ENCODE measurements at regions not wholly inside any gene's neighbourhood (a gene's known extent, or its start where the extent isn't known, plus 50 kb on each side); places are given as distances from the start of the nearest gene placed in this dataset.
"Not testable (repeated sequence)": the region's sequence is repeated elsewhere in the genome, so short reads cannot be mapped to it uniquely, and the experiment has no call there.

DNA sequence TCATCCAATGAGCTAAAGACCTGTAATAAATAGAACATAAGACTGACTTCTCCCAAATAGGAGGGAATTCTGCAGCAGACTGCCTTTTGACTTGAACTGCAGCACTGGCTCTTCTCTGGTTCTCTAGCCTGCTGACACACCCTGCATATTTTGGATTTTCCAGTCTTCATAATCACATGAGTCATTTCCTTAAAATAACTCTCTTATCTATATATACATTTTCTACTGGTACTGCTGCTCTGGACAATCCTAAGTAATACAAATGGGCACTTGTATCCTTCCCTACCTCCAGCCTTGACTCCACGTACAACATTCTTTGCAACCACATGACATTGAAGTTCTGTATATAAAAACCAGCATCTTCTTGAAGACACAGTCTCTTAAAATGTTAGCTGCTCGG, 429.4 kb upstream of the TMPRSS15 start:
- no peak for DNase-seq

DNA sequence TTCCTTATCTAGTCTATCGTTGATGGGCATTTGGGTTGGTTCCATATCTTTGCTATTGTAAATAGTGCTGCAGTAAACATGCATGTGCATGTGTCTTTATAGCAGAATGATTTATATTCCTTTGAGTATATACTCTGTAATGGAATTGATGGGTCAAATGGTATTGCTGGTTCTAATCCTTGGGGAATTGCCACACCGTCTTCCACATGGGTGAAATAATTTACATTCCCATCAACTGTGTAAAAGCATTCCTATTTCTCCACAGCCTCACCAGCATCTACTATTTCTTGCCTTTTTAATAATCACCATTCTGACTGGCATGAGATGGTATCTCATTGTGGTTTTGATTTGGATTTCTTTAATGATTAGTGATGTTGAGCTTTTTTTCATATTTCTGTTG, 430.5 kb upstream of the TMPRSS15 start:
- DNase-seq, result not testable (repeated sequence)

DNA sequence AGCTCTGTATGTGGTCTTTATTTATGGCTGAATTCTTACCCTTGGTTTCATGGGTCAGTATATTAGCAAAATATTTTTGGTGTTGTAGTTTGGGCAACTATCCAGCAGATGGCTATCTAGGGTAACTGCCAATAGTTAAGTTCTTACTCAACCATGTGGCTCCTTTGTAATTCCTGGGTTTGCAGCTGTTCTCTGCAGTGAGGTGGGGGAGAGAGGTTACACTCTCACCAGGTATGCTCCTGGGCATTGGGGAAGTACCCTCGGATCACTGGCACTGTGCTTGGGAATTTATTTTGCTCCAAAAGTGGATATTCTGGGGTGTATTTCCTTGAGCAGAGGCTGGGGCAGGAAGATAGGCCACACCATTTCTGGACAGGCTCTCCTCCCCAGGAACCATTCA, 436.7 kb upstream of the TMPRSS15 start:
- no peak for DNase-seq

DNA sequence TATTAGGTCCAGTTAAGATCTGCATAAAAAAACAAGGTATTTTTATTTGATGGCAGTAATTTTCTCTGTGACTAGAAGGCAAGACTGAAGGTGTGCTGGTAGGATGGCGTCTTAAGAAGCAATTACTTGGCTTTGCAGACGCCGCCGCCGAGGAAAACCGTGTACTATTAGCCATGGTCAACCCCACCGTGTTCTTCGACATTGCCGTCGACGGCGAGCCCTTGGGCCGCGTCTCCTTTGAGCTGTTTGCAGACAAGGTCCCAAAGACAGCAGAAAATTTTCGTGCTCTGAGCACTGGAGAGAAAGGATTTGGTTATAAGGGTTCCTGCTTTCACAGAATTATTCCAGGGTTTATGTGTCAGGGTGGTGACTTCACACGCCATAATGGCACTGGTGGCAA, 454.0 kb upstream of the TMPRSS15 start:
- DNase-seq, result not testable (repeated sequence)

DNA sequence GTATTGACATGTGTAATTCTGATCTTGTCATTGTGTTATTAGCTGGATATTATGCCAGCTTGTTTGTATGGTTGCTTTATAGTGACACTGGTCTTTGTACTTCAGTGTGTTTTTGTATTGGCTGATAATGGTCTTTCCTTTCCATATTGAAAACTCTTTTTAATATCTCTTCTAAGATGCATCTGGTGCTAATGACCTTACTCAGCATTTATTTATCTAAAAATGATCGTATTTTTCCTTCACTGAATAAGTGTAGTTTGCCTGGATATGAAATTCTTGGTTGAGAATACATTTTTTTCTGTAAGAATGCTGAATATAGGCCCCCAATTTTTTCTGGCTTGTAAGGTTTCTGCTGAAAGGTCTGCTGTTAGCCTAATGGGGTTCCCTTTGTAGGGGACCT, 465.5 kb upstream of the TMPRSS15 start:
- DNase-seq, result no peak

DNA sequence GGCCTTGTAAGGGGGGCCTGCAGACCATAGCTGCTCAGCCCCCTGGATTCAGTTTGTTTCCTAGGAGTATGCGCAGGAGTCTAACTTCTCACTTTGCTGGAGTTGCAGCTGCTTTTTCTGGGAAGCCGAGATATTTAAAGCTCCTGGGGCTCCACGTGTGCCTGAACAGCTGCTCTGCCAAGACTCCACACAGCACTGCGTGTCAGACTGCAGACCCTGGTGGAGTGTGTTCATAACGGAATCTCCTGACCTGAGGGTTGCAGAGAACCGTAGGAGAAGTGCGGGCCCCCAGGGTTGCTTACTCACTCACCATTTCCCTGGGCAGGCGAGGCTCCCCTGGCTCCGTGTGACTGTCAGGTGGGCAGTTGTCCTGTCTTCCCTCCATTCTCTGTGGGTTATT, 474.3 kb upstream of the TMPRSS15 start:
- DNase-seq, result no peak

DNA sequence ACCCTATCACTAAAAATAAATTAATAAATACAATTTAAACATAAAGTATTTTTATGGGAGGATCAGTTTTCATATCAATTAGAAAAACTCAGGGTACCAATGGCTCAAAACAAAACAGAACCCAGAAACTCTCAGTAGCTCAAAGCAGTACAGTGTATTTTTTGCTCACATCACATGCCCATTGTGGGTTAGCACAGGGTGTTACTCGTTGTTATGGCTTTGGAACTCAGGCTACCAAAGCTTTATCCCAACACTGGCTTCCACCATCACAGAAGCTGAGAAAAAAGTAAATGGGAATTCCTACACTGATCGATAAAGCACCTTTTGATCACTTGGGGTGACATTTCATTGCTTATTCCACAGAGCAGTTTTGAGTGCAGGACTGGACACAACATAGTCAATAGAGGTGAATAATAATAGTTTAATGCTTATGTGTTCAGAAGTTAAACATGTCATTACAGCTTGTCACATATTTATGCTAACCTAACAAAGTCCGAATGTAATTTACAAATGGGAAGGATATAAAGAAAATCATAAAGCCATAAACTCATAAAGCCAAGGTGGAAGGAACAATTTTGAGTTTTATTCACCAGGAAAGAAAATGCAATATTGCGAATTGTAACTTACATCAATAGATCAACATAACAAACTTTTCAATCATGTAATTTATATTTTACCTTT, 484.5 kb upstream of the TMPRSS15 start:
- DNase-seq, result no peak

DNA sequence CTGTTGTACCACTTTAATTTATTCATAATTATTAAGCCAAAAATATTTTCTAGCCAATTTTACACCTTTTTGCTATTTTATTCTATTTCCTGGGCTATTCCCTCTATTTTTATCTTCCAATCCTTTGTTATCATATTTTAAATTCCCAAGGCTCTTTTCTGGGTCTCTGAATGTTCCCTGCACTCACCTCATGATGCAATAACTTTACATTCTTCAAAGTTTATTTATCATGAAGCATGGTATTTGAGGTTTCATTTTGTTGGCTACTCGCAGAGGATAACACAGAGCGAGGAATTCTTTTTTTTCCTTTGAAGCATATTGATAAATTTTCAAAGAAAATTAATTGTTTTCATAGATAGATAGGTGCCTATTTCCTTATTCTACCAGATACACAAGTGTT, 489.8 kb upstream of the TMPRSS15 start:
- no peak for DNase-seq

DNA sequence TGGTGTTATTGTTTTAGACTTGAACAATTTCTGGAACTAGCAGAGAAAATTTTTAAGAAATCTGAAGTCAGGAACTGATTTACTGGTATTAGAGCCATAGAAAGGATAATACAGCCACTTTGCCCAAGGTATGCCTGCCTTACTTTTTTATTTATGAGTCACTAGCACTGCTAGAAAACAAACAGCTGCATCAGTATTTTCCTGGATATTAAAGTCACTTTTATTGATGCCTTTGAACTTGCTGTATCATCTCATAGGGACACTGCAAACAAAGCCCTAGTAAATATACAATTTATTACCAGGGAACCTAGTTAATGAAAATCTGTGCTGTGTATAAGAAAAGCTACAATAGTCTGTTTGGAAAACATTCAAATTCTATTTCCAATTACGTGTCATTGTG, 490.8 kb upstream of the TMPRSS15 start:
- DNase-seq, result no peak

DNA sequence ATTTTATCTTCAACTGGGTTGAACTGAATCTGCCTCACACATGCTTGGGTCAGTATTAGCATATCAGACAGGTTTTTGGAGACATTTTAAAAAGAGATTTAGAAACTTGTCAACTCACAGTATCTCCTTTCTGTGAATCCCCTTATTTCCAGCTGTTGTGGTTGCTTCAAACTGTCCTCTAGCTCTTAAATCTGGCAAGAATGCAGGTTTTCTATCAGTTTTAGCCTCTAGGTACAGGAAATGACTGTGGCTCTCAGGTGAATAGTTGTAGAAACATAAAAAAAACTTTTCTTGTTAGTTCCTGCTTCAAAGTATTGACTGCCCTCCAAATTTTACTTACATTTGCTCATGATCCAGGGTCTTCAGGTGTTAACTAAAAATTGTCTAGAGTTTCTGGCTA, 495.7 kb upstream of the TMPRSS15 start:
- DNase-seq, result no peak

DNA sequence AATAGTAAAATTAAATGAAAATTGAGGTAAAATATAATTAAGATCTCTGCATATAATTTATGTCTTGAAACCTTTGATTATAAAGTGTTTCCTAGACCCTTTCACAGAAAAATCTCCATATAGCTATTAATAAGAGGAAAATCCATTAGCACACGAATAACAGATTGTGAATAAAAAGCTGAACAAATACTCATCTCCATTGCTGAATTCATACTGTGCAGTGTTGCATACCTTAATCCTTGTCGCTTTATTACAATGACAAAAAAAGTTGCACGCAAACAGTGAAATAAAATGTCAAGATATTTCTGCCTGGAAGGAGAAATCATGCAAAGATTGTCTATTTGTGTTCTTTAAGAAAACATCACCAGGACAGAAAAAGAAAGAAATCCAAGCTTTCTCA, 499.1 kb upstream of the TMPRSS15 start:
- DNase-seq, result no peak

DNA sequence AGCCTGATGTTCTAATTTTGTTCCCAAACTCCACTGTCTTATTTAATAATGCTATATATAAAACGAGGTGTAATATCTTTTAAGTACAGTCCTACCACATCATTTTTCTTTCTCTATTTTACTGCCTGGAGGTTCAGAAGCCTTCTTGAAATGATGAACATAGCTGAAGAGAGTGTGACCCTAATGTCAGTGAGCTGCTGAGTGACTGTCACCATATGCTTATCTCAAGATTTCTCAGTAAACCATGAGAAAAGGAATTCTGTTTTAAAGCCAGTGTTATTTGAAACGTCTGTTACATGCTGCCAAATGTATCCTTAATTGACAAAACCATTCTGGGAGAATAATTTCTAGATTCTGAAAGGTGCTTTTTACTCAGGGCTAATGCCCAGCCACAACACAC, 503.5 kb upstream of the TMPRSS15 start:
- DNase-seq, result no peak

DNA sequence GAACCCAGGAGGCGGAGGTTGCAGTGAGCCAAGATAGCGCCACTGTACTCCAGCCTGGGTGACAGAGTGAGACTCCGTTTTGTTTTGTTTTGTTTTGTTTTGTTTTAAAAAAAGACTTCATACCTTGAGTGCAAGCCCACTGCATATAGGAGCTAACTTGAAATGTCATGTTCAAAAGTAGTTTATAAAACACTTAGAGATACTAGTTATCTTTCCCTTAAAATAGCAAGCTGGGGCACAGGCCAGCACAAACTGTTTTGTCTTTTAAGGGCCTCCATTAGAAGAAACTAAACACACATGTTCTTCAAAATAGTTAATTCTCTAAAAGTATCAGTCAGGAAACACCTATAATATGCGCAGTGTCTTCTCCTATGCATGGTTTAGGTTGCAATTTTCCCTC, 505.1 kb upstream of the TMPRSS15 start:
- DNase-seq, result no peak

DNA sequence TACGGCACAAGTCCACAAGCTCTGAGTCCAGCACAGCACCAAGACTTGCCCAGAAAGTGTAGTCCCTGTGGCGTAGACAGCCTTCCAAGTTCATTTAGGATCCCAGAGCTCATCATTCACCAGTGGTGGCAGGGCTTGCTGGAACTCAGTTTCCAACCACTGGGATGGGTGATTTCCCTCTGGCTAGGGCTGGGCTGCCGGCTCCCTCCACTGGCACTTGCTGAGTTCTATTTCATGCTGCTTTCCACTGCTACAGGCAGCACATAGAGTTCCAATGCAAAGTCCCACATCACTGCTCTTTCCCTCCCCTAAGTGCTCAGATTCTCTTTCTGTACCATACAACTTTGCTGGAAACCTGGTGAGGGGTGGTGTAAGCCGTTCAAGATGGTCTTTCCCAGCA, 510.3 kb upstream of the TMPRSS15 start:
- no peak for DNase-seq

DNA sequence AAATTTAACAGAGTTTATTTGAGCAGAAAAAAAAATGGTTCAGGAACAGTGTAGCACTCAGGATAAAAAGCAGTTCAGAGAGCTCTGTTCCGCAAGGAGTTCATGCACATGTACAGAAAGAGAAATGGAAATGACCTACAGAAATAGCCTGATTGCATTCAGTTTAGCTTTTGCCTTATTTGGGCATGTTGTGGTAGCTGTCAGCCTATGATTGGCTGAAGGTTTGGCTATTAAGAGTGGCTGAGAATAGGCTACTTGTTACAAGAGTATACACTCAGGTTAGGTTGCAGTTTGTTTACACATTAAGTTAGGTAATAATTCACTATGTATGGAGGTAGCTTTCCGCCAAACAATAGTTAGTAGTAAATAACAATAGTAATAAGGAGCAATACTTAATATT, 511.0 kb upstream of the TMPRSS15 start:
- DNase-seq, result no peak

DNA sequence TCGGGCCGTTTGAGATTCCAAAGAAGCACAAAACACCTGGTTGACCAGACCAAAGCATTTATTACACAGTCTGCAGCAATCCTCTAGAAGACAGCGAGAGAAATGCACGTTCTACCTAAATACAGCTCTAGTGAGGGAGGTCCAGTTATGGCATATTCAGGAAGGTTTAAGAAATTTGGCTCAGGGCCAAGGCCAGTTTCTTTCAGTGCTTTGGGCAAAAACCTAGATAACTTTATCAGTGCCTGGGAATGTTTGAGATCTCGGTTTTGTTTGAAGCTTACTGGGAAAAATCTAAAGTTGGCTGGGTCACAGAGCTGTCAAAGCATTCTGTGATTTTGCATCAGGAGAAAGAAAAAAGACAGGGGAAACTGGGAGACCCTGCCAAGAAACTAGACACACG, 514.0 kb upstream of the TMPRSS15 start:
- no peak for DNase-seq

DNA sequence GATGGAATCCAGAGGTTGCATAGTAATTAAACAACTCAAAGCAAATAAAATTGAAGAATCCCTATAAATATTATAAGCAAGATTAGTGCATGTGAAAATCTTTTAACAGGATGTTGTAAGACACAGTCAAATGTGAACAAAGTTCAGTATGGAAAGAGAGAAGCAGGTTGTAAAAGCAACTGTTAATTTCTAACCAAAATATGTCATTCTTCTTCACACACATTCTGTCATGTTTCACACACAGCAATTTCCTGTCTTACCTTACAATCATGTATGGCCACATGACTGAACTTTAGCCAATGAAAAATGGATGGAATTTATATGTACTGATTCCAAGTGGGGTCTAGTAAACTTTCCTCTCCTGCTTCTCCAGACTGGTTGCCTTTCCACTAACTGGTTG, 527.7 kb upstream of the TMPRSS15 start:
- no peak for DNase-seq

DNA sequence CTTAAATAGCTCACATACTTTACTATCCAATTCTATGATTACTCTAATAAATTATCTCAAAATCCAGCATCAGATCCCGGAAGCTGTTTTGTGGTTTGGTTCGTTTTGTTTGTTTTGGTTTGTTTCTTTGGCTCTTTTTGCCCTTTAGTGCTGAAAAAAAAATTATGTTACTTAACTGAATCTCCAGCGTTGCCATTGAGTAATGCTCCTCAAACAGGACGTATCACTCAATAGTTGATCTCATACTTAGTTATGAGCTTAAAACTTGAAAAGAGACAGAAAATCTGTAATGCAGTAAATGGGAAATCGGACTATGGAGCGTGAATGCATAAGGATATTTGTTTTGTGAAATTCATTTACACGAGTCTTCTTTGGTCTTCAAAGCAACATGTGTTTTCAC, 533.8 kb upstream of the TMPRSS15 start:
- DNase-seq, result no peak

DNA sequence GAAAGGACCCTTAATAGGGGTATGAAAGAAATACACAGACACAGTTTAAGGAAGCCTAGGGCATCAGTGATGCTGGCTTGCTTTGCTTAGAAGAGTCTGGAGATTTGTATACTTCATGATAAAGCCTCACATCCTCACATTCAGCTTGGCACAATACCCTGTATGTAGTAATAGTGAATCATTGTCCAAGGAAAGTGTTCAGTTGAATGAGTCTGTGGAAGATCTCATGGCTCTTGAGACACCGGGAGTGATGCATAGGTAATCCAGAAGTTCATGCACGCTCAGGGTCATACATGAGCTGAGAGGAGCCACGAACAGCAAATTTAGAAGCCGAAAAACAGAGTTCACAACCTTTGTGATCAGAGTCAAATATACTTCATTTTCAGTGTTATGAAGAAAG, 537.2 kb upstream of the TMPRSS15 start:
- DNase-seq, result no peak

DNA sequence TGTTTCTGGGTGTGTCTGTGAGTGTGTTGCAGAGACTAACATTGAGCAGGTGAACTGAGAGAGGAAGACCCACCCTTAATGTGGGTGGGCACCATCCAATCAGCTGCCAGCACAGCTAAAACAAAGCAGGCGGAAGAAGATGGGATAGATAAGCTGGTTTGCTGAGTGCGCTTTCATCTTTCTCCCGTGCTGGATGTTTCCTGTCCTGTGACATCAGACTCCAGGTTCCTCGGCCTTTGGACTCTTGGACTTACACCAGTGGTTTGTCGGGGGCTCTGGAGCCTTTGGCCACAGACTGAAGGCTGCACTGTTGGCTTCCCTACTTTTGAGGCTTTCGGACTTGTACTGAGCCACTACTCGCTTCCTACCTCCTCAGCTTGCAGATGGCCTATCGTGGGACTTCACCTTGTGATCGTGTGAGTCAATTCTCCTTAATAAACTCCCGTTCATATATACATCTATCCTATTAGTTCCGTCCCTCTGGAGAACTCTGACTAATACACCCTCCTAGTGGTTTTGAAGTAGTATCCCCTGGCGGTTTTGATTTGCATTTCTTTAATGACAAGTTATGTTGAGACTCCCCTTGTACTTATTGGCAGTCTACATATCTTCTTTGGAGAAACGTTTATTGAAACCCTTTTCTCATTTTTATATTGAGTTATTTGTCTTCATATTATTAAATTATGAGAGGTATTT, 546.6 kb upstream of the TMPRSS15 start:
- no peak for DNase-seq

DNA sequence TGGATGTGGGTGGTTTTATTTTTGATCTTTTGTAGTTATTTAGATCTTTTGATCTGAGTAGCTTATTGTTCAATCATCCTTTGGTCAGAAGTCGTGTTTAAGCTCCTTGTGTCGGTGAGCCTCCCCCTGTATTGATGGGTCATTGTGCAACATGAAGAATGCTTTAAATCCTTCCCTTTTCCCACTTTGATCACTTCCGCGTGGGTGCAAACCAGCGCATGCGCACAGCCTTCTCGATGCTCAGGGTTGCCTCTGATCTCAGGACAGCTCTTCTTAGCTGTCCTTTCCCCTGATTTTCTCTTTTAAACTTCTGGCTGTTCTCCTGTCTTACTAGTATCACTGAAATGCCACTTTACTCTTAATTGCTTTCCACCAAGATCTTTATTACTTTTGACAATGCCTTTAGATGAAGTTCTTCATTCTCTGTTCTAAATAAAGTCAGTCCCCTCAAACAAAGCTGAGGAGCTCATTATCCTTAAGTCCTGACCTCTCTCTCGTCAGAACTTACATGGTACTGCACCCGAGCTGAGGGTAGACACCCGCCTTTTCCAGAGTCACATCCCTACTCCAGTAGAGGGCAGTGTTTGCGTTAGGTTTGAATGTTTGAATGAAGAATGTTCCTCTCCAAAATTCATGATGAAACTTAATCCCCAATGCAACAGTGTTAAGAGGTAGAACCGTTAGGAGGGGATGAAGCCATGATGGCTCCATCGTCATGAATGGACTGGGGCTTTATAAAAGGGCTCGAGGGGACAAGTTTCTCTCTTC, 547.9 kb upstream of the TMPRSS15 start:
- DNase-seq, result no peak

DNA sequence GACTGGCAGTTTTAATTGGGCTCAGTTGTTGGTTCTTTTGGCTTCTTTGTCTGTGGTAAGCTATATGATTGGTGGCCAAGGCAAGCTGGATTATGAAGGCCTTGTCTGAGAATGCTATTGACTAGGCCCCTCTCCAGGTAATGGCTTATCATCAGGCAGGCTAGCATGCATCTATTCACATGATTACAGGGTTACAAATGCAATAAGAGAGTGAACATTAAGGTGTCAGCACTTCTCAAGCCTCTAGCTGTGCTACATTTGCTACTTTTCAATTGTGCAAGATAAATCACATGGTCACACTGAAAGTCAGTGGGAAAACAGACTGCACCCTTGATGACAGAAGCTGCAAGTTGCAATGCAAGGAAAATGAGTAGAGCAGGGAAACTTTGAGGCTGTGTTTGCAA, 550.9 kb upstream of the TMPRSS15 start:
- peak; percentile 53 for DNase-seq

DNA sequence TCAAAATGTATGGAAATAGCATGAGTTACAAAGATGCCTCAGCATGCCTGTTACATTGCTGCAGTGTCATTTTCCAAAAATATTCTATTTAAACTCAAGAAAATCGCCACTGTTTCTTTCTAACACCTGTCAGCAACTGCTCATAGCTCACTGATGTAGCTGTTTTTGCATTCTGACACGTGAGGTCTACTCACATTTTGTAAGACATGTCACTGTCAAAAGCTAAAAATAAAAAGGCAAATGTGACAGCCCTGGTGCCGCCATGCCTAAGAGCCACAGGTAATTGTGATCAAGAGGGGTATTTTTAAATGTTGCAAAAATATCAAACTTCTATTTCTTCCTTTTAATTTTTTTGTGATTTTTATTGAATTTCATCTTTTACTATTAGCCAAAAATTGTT, 556.2 kb upstream of the TMPRSS15 start:
- DNase-seq, result no peak

DNA sequence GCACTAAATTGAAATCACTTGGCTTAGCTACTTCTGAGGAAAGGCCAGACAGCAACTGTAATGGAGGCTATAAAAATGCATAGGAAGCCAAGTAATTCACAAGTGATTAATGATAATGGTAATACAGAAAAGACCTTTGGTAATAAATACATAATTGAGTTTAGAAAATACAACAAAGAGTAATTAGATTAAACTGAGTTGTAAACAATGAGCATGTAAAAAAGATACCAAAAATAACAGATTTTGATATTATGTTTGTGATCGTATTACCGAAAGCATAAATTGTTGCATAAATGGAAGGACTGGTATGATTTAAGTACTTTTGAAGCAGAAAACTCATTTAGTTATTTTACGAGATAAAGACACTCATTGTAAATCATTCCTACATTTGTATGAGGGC, 556.7 kb upstream of the TMPRSS15 start:
- no peak for DNase-seq

All from NCI-H1436 treated with DMSO at 0.1 percent for 48 hours (cell line).